Parathyroid adenoma (tissue), 2 donors: ENCODE measurements at regions not wholly inside any gene's neighbourhood (a gene's known extent, or its start where the extent isn't known, plus 50 kb on each side); places are given as distances from the start of the nearest gene placed in this dataset.

Experiments
- H2AFZ ChIP-seq: fragments of 300-600 bp; sonication (generic); one replicate; pipeline ENCODE4 v1.7.0; 2017; ENCODE audit warnings: antibody characterized with exemption, mild to moderate bottlenecking
- H3K27ac ChIP-seq: fragments of 300-600 bp; sonication (generic); one replicate; pipeline ENCODE4 v1.7.0; 2017
- H3K27me3 ChIP-seq: fragments of 300-600 bp; sonication (generic); one replicate; pipeline ENCODE4 v1.7.0; 2017; ENCODE audit warnings: low read length; ENCODE audit not compliant: control insufficient read depth, insufficient read depth
- H3K36me3 ChIP-seq: fragments of 300-600 bp; sonication (generic); one replicate; pipeline ENCODE4 v1.7.0; 2017; ENCODE audit warnings: low read length; ENCODE audit not compliant: control insufficient read depth, insufficient read depth
- H3K4me1 ChIP-seq: fragments of 300-600 bp; sonication (generic); one replicate; pipeline ENCODE4 v1.7.0; 2017; ENCODE audit warnings: control low read depth
- H3K4me2 ChIP-seq: fragments of 300-600 bp; sonication (generic); one replicate; pipeline ENCODE4 v1.7.0; 2017; ENCODE audit warnings: low read length
- H3K4me3 ChIP-seq: fragments of 300-600 bp; sonication (generic); one replicate; pipeline ENCODE4 v1.7.0; 2017; ENCODE audit warnings: low read depth, low read length
- H3K79me2 ChIP-seq: fragments of 300-600 bp; sonication (generic); one replicate; pipeline ENCODE4 v1.7.0; 2017; ENCODE audit warnings: control low read depth
- H3K9ac ChIP-seq: fragments of 300-600 bp; sonication (generic); one replicate; pipeline ENCODE4 v1.7.0; 2017; ENCODE audit warnings: mild to moderate bottlenecking
- H3K9me3 ChIP-seq: fragments of 300-600 bp; sonication (generic); one replicate; pipeline ENCODE4 v1.7.0; 2017; ENCODE audit warnings: low read length; ENCODE audit not compliant: control insufficient read depth
- TF ChIP-seq, protein P1 (sequence below): fragments of 300-600 bp; sonication (generic); IDR thresholded peaks from one replicate; pipeline ENCODE4 v1.7.0; 2017; ENCODE audit warnings: antibody characterized with exemption, mild to moderate bottlenecking
- donor health status: primary hyperparathyroidism.

- Histone ChIP-seq H3K4me2 (no peak overlapping the region), H3K27ac (no peak overlapping the region), H3K27me3 (no peaks in the 10 kb centered on the region), H3K9me3 (no peaks in the 10 kb centered on the region), H3K4me1 (no peaks in the 10 kb centered on the region), H3K9ac (no peak overlapping the region), H3K4me3 (no peak overlapping the region), H2AFZ (no peak overlapping the region), H3K79me2 (no peaks in the 10 kb centered on the region), H3K36me3 (no peaks in the 10 kb centered on the region)
- TF ChIP-seq, protein P1, sequence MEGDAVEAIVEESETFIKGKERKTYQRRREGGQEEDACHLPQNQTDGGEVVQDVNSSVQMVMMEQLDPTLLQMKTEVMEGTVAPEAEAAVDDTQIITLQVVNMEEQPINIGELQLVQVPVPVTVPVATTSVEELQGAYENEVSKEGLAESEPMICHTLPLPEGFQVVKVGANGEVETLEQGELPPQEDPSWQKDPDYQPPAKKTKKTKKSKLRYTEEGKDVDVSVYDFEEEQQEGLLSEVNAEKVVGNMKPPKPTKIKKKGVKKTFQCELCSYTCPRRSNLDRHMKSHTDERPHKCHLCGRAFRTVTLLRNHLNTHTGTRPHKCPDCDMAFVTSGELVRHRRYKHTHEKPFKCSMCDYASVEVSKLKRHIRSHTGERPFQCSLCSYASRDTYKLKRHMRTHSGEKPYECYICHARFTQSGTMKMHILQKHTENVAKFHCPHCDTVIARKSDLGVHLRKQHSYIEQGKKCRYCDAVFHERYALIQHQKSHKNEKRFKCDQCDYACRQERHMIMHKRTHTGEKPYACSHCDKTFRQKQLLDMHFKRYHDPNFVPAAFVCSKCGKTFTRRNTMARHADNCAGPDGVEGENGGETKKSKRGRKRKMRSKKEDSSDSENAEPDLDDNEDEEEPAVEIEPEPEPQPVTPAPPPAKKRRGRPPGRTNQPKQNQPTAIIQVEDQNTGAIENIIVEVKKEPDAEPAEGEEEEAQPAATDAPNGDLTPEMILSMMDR: no peak
Observed at GRCh38 chr3:153090973-153091372, 71.1 kb upstream of the RAP2B start.

- no peak overlapping the region for H2AFZ ChIP-seq
- TF ChIP-seq, protein P1: no peak
Observed at GRCh38 chr3:153093629-153094028, 68.4 kb upstream of the RAP2B start.

GRCh38 chr3:153094386-153094785 is 67.6 kb upstream of the RAP2B start:
- H3K4me1 ChIP-seq: no peaks in the 10 kb centered on the region
- no peaks in the 10 kb centered on the region for H3K27me3 ChIP-seq
- no peaks in the 10 kb centered on the region for H3K9me3 ChIP-seq
- H3K4me3 ChIP-seq: no peak overlapping the region
- TF ChIP-seq, protein P1: no peak
- no peak overlapping the region for H3K9ac ChIP-seq
- no peaks in the 10 kb centered on the region for H3K36me3 ChIP-seq
- no peak overlapping the region for H3K27ac ChIP-seq
- no peak overlapping the region for H2AFZ ChIP-seq
- no peak overlapping the region for H3K4me2 ChIP-seq
- H3K79me2 ChIP-seq: no peaks in the 10 kb centered on the region

More at GRCh38 chr3:153093629-153094028, 68.4 kb upstream of the RAP2B start:
- Histone ChIP-seq H3K9ac (no peak overlapping the region), H3K27me3 (no peaks in the 10 kb centered on the region), H3K36me3 (no peaks in the 10 kb centered on the region), H3K9me3 (no peaks in the 10 kb centered on the region), H3K27ac (no peak overlapping the region), H3K4me1 (no peaks in the 10 kb centered on the region), H3K4me3 (no peak overlapping the region), H3K4me2 (no peak overlapping the region), H3K79me2 (no peaks in the 10 kb centered on the region)

DNA sequence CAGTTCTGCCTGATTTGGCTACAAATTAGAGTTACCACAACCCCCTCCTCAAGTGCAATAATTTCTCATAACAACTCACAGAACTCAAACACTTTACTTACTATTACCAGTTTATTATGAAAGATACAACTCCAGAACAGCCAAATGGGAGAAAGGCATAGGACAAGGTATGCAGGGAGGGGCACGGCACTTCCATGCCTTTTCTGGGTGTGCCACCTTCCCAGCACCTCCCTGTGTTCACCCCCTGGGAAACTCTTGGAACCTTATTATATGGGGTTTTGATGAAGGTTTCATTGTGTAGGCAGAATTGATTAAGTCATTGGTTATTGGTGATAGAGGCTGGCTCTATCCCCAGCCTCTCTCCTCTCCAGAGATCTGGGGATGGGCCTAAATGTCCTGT is 66.6 kb upstream of the RAP2B start:
- Histone ChIP-seq H3K4me3 (no peak overlapping the region), H3K4me2 (no peak overlapping the region), H3K9me3 (no peaks in the 10 kb centered on the region), H3K27ac (no peak overlapping the region), H3K9ac (no peak overlapping the region), H3K27me3 (no peaks in the 10 kb centered on the region), H2AFZ (no peak overlapping the region), H3K36me3 (no peaks in the 10 kb centered on the region), H3K79me2 (no peaks in the 10 kb centered on the region), H3K4me1 (no peaks in the 10 kb centered on the region)
- TF ChIP-seq, protein P1: no peak

GRCh38 chr3:153096731-153097131 is 65.3 kb upstream of the RAP2B start:
- H3K36me3 ChIP-seq: no peaks in the 10 kb centered on the region
- H3K4me3 ChIP-seq: no peak overlapping the region
- no peak overlapping the region for H3K9ac ChIP-seq
- H3K4me2 ChIP-seq: no peak overlapping the region
- H3K9me3 ChIP-seq: no peaks in the 10 kb centered on the region
- H3K79me2 ChIP-seq: no peaks in the 10 kb centered on the region
- no peak overlapping the region for H2AFZ ChIP-seq
- H3K27ac ChIP-seq: no peak overlapping the region
- H3K4me1 ChIP-seq: no peaks in the 10 kb centered on the region
- TF ChIP-seq, protein P1: no peak
- no peaks in the 10 kb centered on the region for H3K27me3 ChIP-seq
